Keratinocyte (primary cell): ENCODE measurements at regions not wholly inside any gene's neighbourhood (a gene's known extent, or its start where the extent isn't known, plus 50 kb on each side); places are given as distances from the start of the nearest gene placed in this dataset.

ENCODE experiments used
- CTCF ChIP-seq, 3 experiments: IDR thresholded peaks in 1 of 3; conservative IDR thresholded peaks in 1 of 3; optimal IDR thresholded peaks in 1 of 3; 2 replicates in 2 of 3; 3 replicates in 1 of 3; pipeline versions ENCODE3 to v1.5.1; 2011; ENCODE audit warnings: low read length in 3 of 3, mild to moderate bottlenecking in 3 of 3, moderate library complexity in 2 of 3, control low read depth in 1 of 3, inconsistent platforms in 1 of 3; ENCODE audit not compliant: insufficient read depth in 2 of 3; ENCODE audit errors: extremely low read depth in 1 of 3
- EZH2 ChIP-seq: IDR thresholded peaks from one replicate; pipeline ENCODE4 v1.6.1; 2012; ENCODE audit warnings: inconsistent platforms, mild to moderate bottlenecking, low read length, moderate library complexity

GRCh38 chr2:215504547-215504946 lies 68.7 kb upstream of the FN1 start:
- TF ChIP-seq CTCF (optimal IDR thresholded peaks at IDR 0.05 in 1 of 3, IDR thresholded peaks at IDR 0.05 in 1 of 3, conservative IDR thresholded peaks at IDR 0.05 in 1 of 3; ENCODE audit: extremely low read depth in 1 of 3, insufficient read depth in 2 of 3, low read length in 3 of 3) = no peak
- TF ChIP-seq EZH2 = no peak
